Thyroid gland (tissue), 4 donors: ENCODE measurements at regions not wholly inside any gene's neighbourhood (a gene's known extent, or its start where the extent isn't known, plus 50 kb on each side); places are given as distances from the start of the nearest gene placed in this dataset.

Experiments used
- POLR2A ChIP-seq, 2 donors: fragments of 450-650 bp; IDR thresholded peaks; one replicate each; pipeline ENCODE4 v1.6.1; 2017; ENCODE audit warnings: antibody characterized with exemption in 2 of 2, mild to moderate bottlenecking in 2 of 2, moderate library complexity in 1 of 2
- TF ChIP-seq, protein P1 (sequence below), 6 experiments: fragments of 200-600 bp in 3 of 6; fragments of 450-650 bp in 3 of 6; sonication (generic) in 3 of 6; IDR thresholded peaks; one replicate each; pipeline ENCODE4 v1.5.1; 2016 to 2019; ENCODE audit warnings: antibody characterized with exemption in 6 of 6, mild to moderate bottlenecking in 2 of 6, inconsistent platforms in 1 of 6, moderate library complexity in 1 of 6

DNA sequence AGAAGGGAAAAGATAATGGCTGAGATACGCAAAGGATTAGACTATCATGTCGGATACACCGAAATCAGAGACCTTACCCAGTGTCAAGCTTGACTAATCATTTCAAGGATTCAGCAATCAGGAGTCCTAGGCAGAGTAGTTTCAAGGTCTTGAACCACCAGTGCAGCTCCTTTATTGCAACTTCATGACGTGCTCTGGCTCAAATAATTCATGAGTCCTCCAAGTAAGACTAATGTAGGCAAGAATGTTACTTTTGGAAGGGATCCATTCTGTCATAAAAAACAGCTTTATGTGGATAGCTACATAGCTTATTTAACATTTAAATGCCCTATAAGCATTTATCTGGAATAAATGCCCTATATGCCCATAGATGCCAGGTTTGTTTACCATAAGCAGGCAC lies 123.2 kb downstream of the LMO3 start:
- no peak for TF ChIP-seq POLR2A (IDR thresholded peaks at IDR 0.05)
- TF ChIP-seq, protein P1, sequence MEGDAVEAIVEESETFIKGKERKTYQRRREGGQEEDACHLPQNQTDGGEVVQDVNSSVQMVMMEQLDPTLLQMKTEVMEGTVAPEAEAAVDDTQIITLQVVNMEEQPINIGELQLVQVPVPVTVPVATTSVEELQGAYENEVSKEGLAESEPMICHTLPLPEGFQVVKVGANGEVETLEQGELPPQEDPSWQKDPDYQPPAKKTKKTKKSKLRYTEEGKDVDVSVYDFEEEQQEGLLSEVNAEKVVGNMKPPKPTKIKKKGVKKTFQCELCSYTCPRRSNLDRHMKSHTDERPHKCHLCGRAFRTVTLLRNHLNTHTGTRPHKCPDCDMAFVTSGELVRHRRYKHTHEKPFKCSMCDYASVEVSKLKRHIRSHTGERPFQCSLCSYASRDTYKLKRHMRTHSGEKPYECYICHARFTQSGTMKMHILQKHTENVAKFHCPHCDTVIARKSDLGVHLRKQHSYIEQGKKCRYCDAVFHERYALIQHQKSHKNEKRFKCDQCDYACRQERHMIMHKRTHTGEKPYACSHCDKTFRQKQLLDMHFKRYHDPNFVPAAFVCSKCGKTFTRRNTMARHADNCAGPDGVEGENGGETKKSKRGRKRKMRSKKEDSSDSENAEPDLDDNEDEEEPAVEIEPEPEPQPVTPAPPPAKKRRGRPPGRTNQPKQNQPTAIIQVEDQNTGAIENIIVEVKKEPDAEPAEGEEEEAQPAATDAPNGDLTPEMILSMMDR (IDR thresholded peaks at IDR 0.05): no peak
